Stimulated activated CD4-positive, alpha-beta T cell treated with anti-CD3 and anti-CD28 coated beads, Interleukin-12 subunit alpha, Interleukin-12 subunit beta, amount 100 ng/mL, for 4 hours (primary cell): ENCODE measurements at regions not wholly inside any gene's neighbourhood (a gene's known extent, or its start where the extent isn't known, plus 50 kb on each side); places are given as distances from the start of the nearest gene placed in this dataset.
A peak's percentile ranks its signal among the peaks of the same experiment; 100 is the strongest.

ENCODE experiments used
- DNase-seq: peaks from one replicate; pipeline ENCODE4 v3.0.0-alpha.2; 2020

- no peak for DNase-seq
Measured at GRCh38 chr20:60132162-60132826, 174.1 kb downstream of the CDH26 start.

GRCh38 chr20:60132827-60133670 lies 174.8 kb downstream of the CDH26 start:
- no peak for DNase-seq

GRCh38 chr20:60135276-60135675 lies 177.1 kb downstream of the CDH26 start:
- DNase-seq = no peak

- DNase-seq = no peak
Measured at GRCh38 chr20:60136645-60137401, 178.6 kb downstream of the CDH26 start.

GRCh38 chr20:60137657-60138245 lies 179.5 kb downstream of the CDH26 start:
- peak; percentile 13 for DNase-seq

GRCh38 chr20:60138256-60139220 lies 180.3 kb downstream of the CDH26 start:
- peak; percentile 46 for DNase-seq

DNA sequence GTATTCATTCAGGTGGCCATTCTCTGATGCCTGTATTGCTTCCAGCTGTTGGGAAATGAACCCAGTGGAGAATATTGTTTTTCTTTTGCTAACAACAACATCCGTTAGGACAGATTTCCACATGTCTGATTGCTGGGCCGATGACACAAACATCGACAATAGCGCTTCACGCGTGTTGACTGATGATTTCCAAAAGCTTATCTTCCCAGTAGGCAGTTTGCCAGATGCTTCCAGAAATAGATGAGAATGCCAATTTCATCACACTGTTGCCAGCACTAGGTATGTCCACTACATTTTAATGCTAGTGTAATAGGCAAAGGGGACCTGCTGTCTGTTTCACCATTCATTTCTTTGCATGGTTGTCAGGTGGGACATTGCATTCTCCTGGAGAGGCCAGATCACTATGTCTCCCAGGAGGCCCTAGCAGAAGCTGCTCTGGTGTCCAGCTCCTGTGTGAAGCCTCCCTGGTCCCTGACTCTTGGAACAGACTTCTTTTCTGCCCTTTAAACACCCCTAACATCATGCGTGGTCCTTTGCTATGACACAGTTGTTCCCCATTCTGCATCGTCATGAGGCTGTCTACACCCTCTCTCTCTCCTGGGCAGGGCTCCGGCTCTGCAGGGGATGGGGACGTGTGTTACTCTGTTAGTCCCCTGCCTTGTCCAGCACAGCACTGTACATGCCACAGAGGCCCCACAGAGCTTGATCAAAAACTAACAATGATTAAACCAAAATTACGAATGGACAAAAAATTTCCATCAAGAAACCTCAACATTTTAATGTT lies 181.6 kb downstream of the CDH26 start:
- no peak for DNase-seq

DNA sequence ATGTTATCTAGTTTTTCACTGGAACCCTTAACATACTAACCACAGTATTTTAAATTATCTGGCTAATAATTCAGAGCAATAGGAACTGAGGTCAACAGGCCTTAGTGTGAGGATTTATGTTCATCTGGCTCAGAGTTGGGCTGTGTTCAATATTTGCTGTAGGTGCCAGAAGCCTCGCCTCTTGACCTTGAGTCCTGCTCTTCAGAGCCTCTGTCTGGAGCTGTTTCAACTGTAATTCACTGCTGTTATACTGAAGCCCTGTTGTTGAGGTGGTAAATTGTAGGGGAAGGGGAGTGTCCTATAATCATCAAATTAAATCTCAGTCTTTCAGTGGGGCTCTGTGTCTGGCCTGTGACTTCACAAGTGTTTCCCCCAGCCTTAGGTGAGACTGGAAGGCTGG lies 184.4 kb downstream of the CDH26 start:
- DNase-seq = no peak

DNA sequence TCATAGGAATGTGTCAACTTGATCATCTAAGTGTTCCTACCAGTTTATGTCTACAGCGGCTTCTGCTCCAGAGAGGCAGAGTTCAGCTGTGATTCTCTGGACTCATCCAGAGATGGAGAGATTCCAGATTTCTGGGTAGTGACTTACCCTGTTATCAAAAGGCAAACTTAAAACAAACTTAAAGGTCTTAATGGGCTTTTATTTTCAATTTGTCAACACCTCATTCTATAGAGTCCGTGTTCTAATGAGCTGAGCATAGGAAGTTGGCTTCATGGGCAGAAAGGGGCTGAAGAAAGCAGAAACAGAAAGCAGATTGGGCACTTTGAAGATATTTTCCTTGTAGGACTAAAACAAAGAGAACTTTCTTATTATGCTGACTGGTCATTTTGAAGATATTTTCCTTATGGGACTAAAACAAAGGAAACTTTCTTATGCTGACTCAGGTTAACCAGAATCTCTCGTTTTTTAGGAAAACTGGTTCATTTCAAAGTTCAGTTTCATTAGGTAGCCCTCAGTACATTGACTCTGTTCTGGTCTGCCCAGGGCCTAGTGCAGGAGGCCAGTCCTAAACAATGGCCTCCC lies 185.1 kb downstream of the CDH26 start:
- no peak for DNase-seq

- DNase-seq = no peak
Measured at GRCh38 chr20:60144404-60144803, 186.2 kb downstream of the CDH26 start.

DNA sequence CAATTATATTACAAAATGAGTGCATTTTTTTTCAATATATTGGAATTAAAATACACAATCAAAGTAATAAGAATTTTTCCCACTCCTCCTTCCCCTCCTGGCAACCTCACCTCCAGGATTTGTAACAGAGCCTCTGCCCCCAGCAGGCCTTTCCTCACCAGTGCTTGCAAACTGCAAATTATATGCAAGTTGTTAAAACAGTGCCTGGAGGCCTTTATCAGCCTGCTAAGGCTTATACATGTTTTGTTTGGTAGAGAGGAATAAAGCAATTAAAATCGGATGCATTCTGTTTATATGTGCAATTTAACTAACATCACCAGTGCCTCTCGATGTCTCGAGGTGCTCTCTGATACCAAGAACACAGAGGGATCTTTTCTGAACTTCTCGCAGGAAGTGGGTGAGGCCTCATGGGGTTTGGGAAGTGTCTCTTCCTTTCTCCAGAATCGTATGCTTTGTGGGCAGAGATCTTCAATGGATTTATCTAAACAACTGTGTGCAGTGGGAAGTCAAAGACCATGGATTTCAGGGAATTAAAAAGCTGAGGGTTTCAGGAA lies 186.8 kb downstream of the CDH26 start:
- DNase-seq = no peak

DNA sequence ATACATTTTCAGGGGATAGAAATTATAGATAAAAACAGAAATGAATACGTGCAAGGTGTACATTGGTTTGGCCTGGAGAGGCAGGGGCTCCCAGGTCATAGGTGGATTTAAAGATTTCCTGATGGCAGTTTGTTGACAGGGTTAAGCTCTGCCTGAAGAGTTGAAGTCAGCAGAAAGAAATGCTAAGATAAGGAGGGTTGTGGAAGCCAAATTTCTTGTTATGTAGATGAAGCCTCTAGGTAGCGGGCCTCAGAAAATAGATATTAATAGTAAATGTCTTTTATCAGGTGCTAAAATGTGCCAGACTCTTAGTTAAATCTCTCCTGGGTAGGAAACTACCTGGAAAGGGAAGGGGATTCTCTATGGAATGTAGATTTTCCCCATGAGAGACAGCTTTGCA lies 188.8 kb downstream of the CDH26 start:
- DNase-seq = no peak

DNA sequence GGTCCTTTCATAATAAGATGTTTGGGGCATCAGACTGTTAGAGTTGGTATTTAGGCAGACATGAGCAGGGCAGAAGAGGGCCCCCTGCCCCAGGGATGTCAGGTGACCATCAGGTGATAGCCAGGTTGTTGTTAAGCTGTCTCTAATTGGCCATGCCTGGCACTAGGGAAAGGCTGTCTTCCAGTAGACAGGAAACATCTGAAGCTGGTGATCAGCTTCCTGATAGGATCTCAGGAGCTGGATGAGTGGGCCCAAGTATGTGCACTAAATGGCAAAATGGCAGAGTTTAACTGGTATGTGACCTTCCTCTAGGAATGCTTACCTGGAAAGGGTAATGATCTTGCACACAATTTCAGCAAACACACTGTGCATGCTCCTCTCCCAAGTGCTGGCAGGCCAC lies 190.7 kb downstream of the CDH26 start:
- DNase-seq = no peak

GRCh38 chr20:60152792-60153191 lies 194.6 kb downstream of the CDH26 start:
- DNase-seq = no peak

GRCh38 chr20:60160451-60161145 lies 202.4 kb downstream of the CDH26 start:
- no peak for DNase-seq

GRCh38 chr20:60167812-60168211 lies 209.6 kb downstream of the CDH26 start:
- no peak for DNase-seq

DNA sequence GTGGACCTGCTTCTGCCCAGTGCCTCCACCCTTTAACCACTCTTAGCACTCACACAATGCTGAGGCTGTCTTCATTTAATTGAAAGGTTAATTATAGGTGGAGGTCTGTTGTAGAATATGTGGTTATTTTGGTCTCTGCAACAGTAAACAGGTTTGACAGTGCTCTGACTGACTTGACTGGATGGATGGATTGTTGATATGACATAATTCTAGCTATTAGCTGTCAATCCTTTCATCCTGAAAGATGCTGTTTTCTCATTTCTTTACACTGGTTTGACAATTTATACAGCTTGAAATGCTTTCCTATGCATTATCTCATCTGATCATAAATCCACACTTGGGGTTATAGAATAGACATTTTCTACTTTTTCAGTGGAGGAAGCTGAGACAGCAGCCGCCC lies 210.7 kb downstream of the CDH26 start:
- no peak for DNase-seq

DNA sequence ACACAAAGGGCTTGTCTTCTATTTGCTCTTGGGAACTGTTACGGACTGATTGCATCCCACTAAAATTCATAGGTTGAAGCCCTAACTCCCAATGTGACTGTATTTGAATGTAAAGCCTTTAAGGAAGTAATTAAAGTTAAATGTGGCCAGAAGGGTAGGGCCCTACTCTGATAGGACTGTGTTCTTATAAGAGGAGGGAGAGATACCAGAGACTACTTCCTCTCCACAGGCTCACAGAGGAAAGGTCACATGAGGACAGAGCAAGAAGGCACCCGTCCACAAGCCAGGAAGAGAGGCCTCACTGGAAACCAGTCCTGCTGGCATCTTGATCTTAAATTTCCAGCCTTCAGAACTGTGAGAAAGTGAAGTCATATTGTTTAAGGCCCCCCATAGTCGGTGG lies 211.9 kb downstream of the CDH26 start:
- no peak for DNase-seq

DNA sequence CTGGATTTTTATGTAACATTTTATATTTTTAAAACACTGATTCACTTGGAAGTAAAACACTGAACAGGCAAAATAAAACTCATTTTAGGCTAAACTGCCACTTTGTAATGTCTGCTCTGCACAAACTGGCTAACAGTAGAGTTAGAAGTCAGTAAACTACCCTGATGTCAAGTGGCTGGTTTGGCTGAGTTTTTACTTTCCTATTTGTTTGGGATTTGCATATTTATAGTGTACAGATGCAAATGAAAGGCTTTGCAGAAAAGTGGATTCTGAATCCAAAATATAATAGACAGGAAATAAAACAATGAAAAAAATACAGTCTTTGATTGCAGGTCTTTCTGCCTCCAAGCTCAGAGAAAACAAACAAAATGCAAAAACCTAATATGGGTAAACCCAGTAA lies 213.1 kb downstream of the CDH26 start:
- DNase-seq = no peak

DNA sequence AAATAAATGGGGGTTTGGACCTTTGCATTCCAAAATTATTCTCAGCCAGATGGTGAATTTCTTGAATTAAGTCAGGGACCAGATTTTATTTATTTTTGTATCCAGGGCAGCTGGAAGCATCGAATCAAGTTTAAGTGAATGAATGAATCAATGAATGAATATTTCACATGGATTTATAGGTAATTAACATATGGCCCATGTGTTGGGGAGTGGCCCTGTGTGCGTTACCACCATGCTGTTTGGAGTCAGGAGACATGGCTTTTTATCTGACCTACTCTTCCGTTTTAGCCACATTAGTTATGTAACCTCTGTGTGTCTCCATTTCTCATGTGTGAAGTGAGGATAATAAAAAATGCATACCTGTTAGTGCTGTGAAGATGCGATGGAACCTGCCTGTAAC lies 213.5 kb downstream of the CDH26 start:
- DNase-seq = no peak
